Neural cell (in vitro differentiated cells): ENCODE measurements at regions not wholly inside any gene's neighbourhood (a gene's known extent, or its start where the extent isn't known, plus 50 kb on each side); places are given as distances from the start of the nearest gene placed in this dataset.

ENCODE experiments used
- H2AFZ ChIP-seq: fragments of 200-600, 300-800 bp; sonication (generic), shearing (Covaris generic); 2 replicates; pipeline ENCODE4 v1.6.0; 2014; ENCODE audit warnings: low read depth, mild to moderate bottlenecking, antibody characterized with exemption, low read length, moderate library complexity
- H3F3A ChIP-seq: fragments of 200-600 bp; shearing (Covaris generic); 2 replicates; pipeline ENCODE4 v1.6.1; 2016; ENCODE audit warnings: mild to moderate bottlenecking, moderate library complexity, mixed read lengths, antibody characterized with exemption, low read length; ENCODE audit not compliant: insufficient read depth, poor library complexity, severe bottlenecking
- H3K27ac ChIP-seq: fragments of 200-600, 300-800 bp; sonication (generic), shearing (Covaris generic); 2 replicates; pipeline ENCODE4 v1.5.1; 2014; ENCODE audit warnings: mild to moderate bottlenecking, low read length, moderate library complexity
- H3K27me3 ChIP-seq: fragments of 300-800, 200-600 bp; sonication (generic), shearing (Covaris generic); 2 replicates; pipeline ENCODE4 v1.6.0; 2014; ENCODE audit warnings: mild to moderate bottlenecking, low read depth, low read length, moderate library complexity; ENCODE audit not compliant: insufficient read depth
- H3K36me3 ChIP-seq: fragments of 300-800, 200-600 bp; sonication (generic), shearing (Covaris generic); 2 replicates; pipeline ENCODE4 v1.5.1; 2014; ENCODE audit warnings: mild to moderate bottlenecking, antibody characterized with exemption, low read length, moderate library complexity; ENCODE audit not compliant: insufficient read depth
- H3K4me2 ChIP-seq: fragments of 300-800, 200-600 bp; sonication (generic), shearing (Covaris generic); 2 replicates; pipeline ENCODE4 v1.6.0; 2014; ENCODE audit warnings: mild to moderate bottlenecking, low read length
- H3K4me3 ChIP-seq: fragments of 300-800, 200-600 bp; sonication (generic), shearing (Covaris generic); 2 replicates; pipeline ENCODE4 v1.5.1; 2014; ENCODE audit warnings: mild to moderate bottlenecking, low read length, moderate library complexity
- H3K79me2 ChIP-seq: fragments of 200-600 bp; shearing (Covaris generic); replicated peaks from 2 replicates; pipeline ENCODE4 v1.6.0; 2014; ENCODE audit warnings: mild to moderate bottlenecking, low read length, moderate library complexity; ENCODE audit not compliant: insufficient read depth
- H3K9ac ChIP-seq: fragments of 300-800, 200-600 bp; sonication (generic), shearing (Covaris generic); 2 replicates; pipeline ENCODE4 v1.6.1; 2016; ENCODE audit warnings: mild to moderate bottlenecking, low read length, mixed read lengths
- H3K9me2 ChIP-seq: fragments of 200-600 bp; shearing (Covaris generic); 2 replicates; pipeline ENCODE4 v1.6.1; 2016; ENCODE audit warnings: mild to moderate bottlenecking, low read length, mixed read lengths; ENCODE audit not compliant: insufficient read depth
- H3K9me3 ChIP-seq: fragments of 200-600, 300-800 bp; sonication (generic), shearing (Covaris generic); 2 replicates; pipeline ENCODE4 v1.6.1; 2016; ENCODE audit warnings: mild to moderate bottlenecking, mixed run types, low read length, moderate library complexity, mixed read lengths
- H4K20me1 ChIP-seq: fragments of 200-600 bp; shearing (Covaris generic); 2 replicates; pipeline ENCODE4 v1.6.1; 2016; ENCODE audit warnings: mild to moderate bottlenecking, mixed run types; ENCODE audit not compliant: insufficient read depth
- CTCF ChIP-seq: fragments of 450-650 bp; IDR thresholded peaks from 2 replicates; pipeline ENCODE4 v1.5.1; 2014; ENCODE audit warnings: antibody characterized with exemption, mild to moderate bottlenecking, moderate library complexity; ENCODE audit not compliant: poor library complexity, severe bottlenecking
- EP300 ChIP-seq: fragments of 450-650 bp; conservative IDR thresholded peaks from 2 replicates; pipeline ENCODE4 v1.6.1; 2014; ENCODE audit warnings: antibody characterized with exemption, mild to moderate bottlenecking, moderate library complexity; ENCODE audit not compliant: poor library complexity, severe bottlenecking
- EZH2 ChIP-seq: fragments of 200-600, 300-800 bp; shearing (Covaris generic), sonication (generic); IDR thresholded peaks from 2 replicates; pipeline ENCODE4 v1.6.1; 2014; ENCODE audit warnings: antibody characterized with exemption, low read length, borderline replicate concordance, mild to moderate bottlenecking; ENCODE audit not compliant: insufficient read depth, poor library complexity, severe bottlenecking
- MXI1 ChIP-seq: fragments of 450-650 bp; conservative IDR thresholded peaks from 2 replicates; pipeline ENCODE4 v1.6.1; 2014; ENCODE audit warnings: antibody characterized with exemption, mild to moderate bottlenecking; ENCODE audit not compliant: poor library complexity, severe bottlenecking
- POLR2AphosphoS5 ChIP-seq: IDR thresholded peaks from 2 replicates; pipeline ENCODE4 v1.6.1; 2012
- RAD21 ChIP-seq: fragments of 450-650 bp; conservative IDR thresholded peaks from 2 replicates; pipeline ENCODE4 v1.6.1; 2014; ENCODE audit warnings: antibody characterized with exemption, mild to moderate bottlenecking, moderate library complexity
- REST ChIP-seq: IDR thresholded peaks from 2 replicates; pipeline ENCODE4 v1.6.1; 2012; ENCODE audit warnings: borderline replicate concordance
- SMC3 ChIP-seq: fragments of 450-650 bp; conservative IDR thresholded peaks from 2 replicates; pipeline ENCODE4 v1.6.1; 2014; ENCODE audit warnings: antibody characterized with exemption, mild to moderate bottlenecking, moderate library complexity; ENCODE audit not compliant: poor library complexity
- TAF1 ChIP-seq: IDR thresholded peaks from 2 replicates; pipeline ENCODE4 v1.6.1; 2012; ENCODE audit warnings: low read depth

- Histone ChIP-seq H3K9ac (no peak overlapping the region), H3K36me3 (no peaks in the 10 kb centered on the region), H3K4me3 (no peak overlapping the region), H3K79me2 (no peaks in the 10 kb centered on the region), H3K9me3 (no peaks in the 10 kb centered on the region), H2AFZ (no peak overlapping the region), H3K27me3 (no peaks in the 10 kb centered on the region), H3K9me2 (no peaks in the 10 kb centered on the region), H3K4me2 (no peak overlapping the region), H4K20me1 (no peaks in the 10 kb centered on the region), H3K27ac (no peak overlapping the region), H3F3A (no peaks in the 10 kb centered on the region)
- TF ChIP-seq EZH2: no peak
- no peak for TF ChIP-seq EP300
Measured at GRCh38 chr9:84590706-84591105, 78.8 kb upstream of the NTRK2 start.

GRCh38 chr9:84592918-84593317 lies 76.6 kb upstream of the NTRK2 start:
- no peaks in the 10 kb centered on the region for H3K27me3 ChIP-seq
- TF ChIP-seq RAD21: no peak
- no peak for TF ChIP-seq MXI1
- TF ChIP-seq POLR2AphosphoS5: no peak
- H3F3A ChIP-seq: no peaks in the 10 kb centered on the region
- H3K4me2 ChIP-seq: no peak overlapping the region
- H3K36me3 ChIP-seq: no peaks in the 10 kb centered on the region
- H3K9ac ChIP-seq: no peak overlapping the region
- H2AFZ ChIP-seq: no peak overlapping the region
- no peaks in the 10 kb centered on the region for H4K20me1 ChIP-seq
- H3K4me3 ChIP-seq: no peak overlapping the region
- no peaks in the 10 kb centered on the region for H3K9me2 ChIP-seq
- no peak overlapping the region for H3K27ac ChIP-seq
- no peaks in the 10 kb centered on the region for H3K79me2 ChIP-seq
- no peaks in the 10 kb centered on the region for H3K9me3 ChIP-seq

GRCh38 chr9:84593352-84593751 lies 76.2 kb upstream of the NTRK2 start:
- Histone ChIP-seq H3K9me2 (no peaks in the 10 kb centered on the region), H3K36me3 (no peaks in the 10 kb centered on the region), H3F3A (no peaks in the 10 kb centered on the region), H3K27ac (no peak overlapping the region), H3K4me2 (no peak overlapping the region), H3K79me2 (no peaks in the 10 kb centered on the region), H3K4me3 (no peak overlapping the region), H3K27me3 (no peaks in the 10 kb centered on the region), H3K9ac (no peak overlapping the region), H4K20me1 (no peaks in the 10 kb centered on the region), H3K9me3 (no peaks in the 10 kb centered on the region), H2AFZ (no peak overlapping the region)
- TF ChIP-seq POLR2AphosphoS5 (no peak), REST (no peak), TAF1 (no peak), MXI1 (no peak), SMC3 (no peak), EP300 (no peak), EZH2 (no peak), CTCF (no peak), RAD21 (no peak)
